HepG2 (cell line): ENCODE measurements at regions not wholly inside any gene's neighbourhood (a gene's known extent, or its start where the extent isn't known, plus 50 kb on each side); places are given as distances from the start of the nearest gene placed in this dataset.

ENCODE experiments used
- ATAC-seq: fragments of 200-7000 bp; cut with Tn5 transposase; 3 replicates; pipeline ENCODE4 v1.9.1; 2020; ENCODE audit warnings: mild to moderate bottlenecking, moderate library complexity
- BruUV-seq: library from RNA; stranded (reverse); fragments of 400-500 nt; replicated peaks from 2 replicates; lab custom pipeline; 2021; lab: Mats Ljungman, UMichigan
- CTCF ChIA-PET: fragments of 300-600 bp; formaldehyde crosslinking; extraction: SDS; loops from one replicate; lab custom pipeline; 2021; ENCODE audit warnings: low total read pairs, inconsistent platforms, low intra/inter-chr PET ratio; lab: Yijun Ruan, JAX
- POLR2A ChIA-PET: fragments of 350-600 bp; sonication (Branson Sonifier 250); formaldehyde crosslinking; loops from one replicate; lab custom pipeline; 2020; ENCODE audit warnings: antibody characterized with exemption, inconsistent platforms; lab: Yijun Ruan, JAX
- DNase-seq: peaks from one replicate; pipeline ENCODE4 v3.0.0-alpha.2; 2015; ENCODE audit warnings: low spot score
- FAIRE-seq: peaks from 3 replicates; lab custom pipeline; 2011; peaks lifted over from hg19 to GRCh38; lab: Jason Lieb, UNC
- H2AFZ ChIP-seq: one replicate; pipeline ENCODE4 v1.6.1; 2011; ENCODE audit warnings: low read length, inconsistent platforms
- H3K27ac ChIP-seq: fragments of 300-600 bp; 3 replicates; pipeline ENCODE4 v1.8.0; 2011; ENCODE audit warnings: mixed run types, mild to moderate bottlenecking, mixed read lengths, low read length, inconsistent platforms; ENCODE audit not compliant: insufficient read depth; ENCODE audit errors: extremely low read length
- H3K27me3 ChIP-seq, 2 experiments: fragments of 200-600 bp in 1 of 2; 2 replicates in 1 of 2; 3 replicates in 1 of 2; pipeline versions ENCODE4 v1.6.0 to v1.8.0; 2011; ENCODE audit warnings: low read length in 2 of 2, mild to moderate bottlenecking in 2 of 2, moderate library complexity in 2 of 2, inconsistent platforms in 1 of 2; ENCODE audit not compliant: insufficient read depth in 2 of 2, control insufficient read depth in 1 of 2
- H3K36me3 ChIP-seq, 2 experiments: fragments of 200-600 bp in 1 of 2; replicated peaks in 1 of 2; 2 replicates in 1 of 2; 3 replicates in 1 of 2; pipeline versions ENCODE4 v1.5.1 to v1.8.0; 2011; ENCODE audit warnings: low read length in 2 of 2, inconsistent platforms in 1 of 2; ENCODE audit not compliant: insufficient read depth in 2 of 2, control insufficient read depth in 1 of 2
- H3K4me1 ChIP-seq: 2 replicates; pipeline ENCODE4 v1.5.1; 2012; ENCODE audit warnings: low read length, inconsistent platforms; ENCODE audit not compliant: insufficient read depth
- H3K4me2 ChIP-seq: 2 replicates; pipeline ENCODE4 v1.6.0; 2011; ENCODE audit warnings: low read depth, low read length, inconsistent platforms
- H3K4me3 ChIP-seq, 3 experiments: fragments of 200-600 bp in 1 of 3; sonication (generic), shearing (Covaris generic) in 1 of 3; replicated peaks in 1 of 3; 2 replicates each; pipeline ENCODE4 v1.5.1; 2011 to 2016; ENCODE audit warnings: low read length in 3 of 3, inconsistent platforms in 2 of 3, low read depth in 2 of 3, mild to moderate bottlenecking in 2 of 3, control low read depth in 1 of 3, mixed read lengths in 1 of 3; ENCODE audit not compliant: insufficient read depth in 1 of 3
- H3K79me2 ChIP-seq: one replicate; pipeline ENCODE4 v1.6.1; 2011; ENCODE audit warnings: low read length, inconsistent platforms; ENCODE audit not compliant: insufficient read depth
- H3K9ac ChIP-seq: 2 replicates; pipeline ENCODE4 v1.6.0; 2011; ENCODE audit warnings: mild to moderate bottlenecking, low read depth, low read length, inconsistent platforms; ENCODE audit not compliant: insufficient read depth
- H3K9me3 ChIP-seq: 2 replicates; pipeline ENCODE4 v1.5.1; 2012; ENCODE audit warnings: mild to moderate bottlenecking, low read length
- H4K20me1 ChIP-seq: 2 replicates; pipeline ENCODE4 v1.6.0; 2011; ENCODE audit warnings: inconsistent platforms, mild to moderate bottlenecking, low read length, moderate library complexity; ENCODE audit not compliant: insufficient read depth
- AKAP8 ChIP-seq: sonication (generic); formaldehyde crosslinking; IDR thresholded peaks from 2 replicates; pipeline ENCODE4 v1.5.1; 2020; ENCODE audit warnings: mild to moderate bottlenecking, missing genetic modification reagents
- KDM4B ChIP-seq: sonication (generic); formaldehyde crosslinking; IDR thresholded peaks from 2 replicates; pipeline ENCODE4 v1.4.0; 2020; ENCODE audit warnings: missing genetic modification reagents
- NR2F1 ChIP-seq, 2 experiments: fragments of 450-650 bp in 1 of 2; formaldehyde crosslinking in 1 of 2; IDR thresholded peaks; 2 replicates each; pipeline versions ENCODE4 v1.5.0 to v1.6.1; 2016 to 2020; ENCODE audit warnings: mild to moderate bottlenecking in 1 of 2, missing compliant biosample characterization in 1 of 2, missing genetic modification reagents in 1 of 2, moderate library complexity in 1 of 2
- NR2F6 ChIP-seq, 2 experiments: IDR thresholded peaks; 2 replicates each; pipeline ENCODE4 v1.6.1; 2016; ENCODE audit warnings: antibody characterized with exemption in 1 of 2, mild to moderate bottlenecking in 1 of 2
- PATZ1 ChIP-seq: sonication (generic); formaldehyde crosslinking; IDR thresholded peaks from 2 replicates; pipeline ENCODE4 v1.4.0; 2020; ENCODE audit warnings: missing genetic modification reagents
- RNF219 ChIP-seq: sonication (generic); formaldehyde crosslinking; IDR thresholded peaks from 2 replicates; pipeline ENCODE4 v1.5.0; 2020; ENCODE audit warnings: mild to moderate bottlenecking, missing genetic modification reagents
- SP4 ChIP-seq: sonication (generic); formaldehyde crosslinking; IDR thresholded peaks from 2 replicates; pipeline ENCODE4 v1.8.1; 2023; ENCODE audit warnings: mild to moderate bottlenecking, missing genetic modification reagents
- TCF7L2 ChIP-seq: IDR thresholded peaks from 2 replicates; pipeline ENCODE4 v1.6.1; 2011; ENCODE audit warnings: mild to moderate bottlenecking, low read depth, low read length, moderate library complexity
- ZFY ChIP-seq: sonication (generic); formaldehyde crosslinking; IDR thresholded peaks from 2 replicates; pipeline ENCODE4 v1.4.0; 2020; ENCODE audit warnings: missing genetic modification reagents
- ZNF251 ChIP-seq: sonication (generic); formaldehyde crosslinking; IDR thresholded peaks from 2 replicates; pipeline ENCODE4 v1.9.0; 2021; ENCODE audit warnings: mild to moderate bottlenecking, missing genetic modification reagents
- ZNF558 ChIP-seq: sonication (generic); formaldehyde crosslinking; IDR thresholded peaks from 2 replicates; pipeline ENCODE4 v1.9.0; 2022; ENCODE audit warnings: mild to moderate bottlenecking, missing genetic modification reagents, borderline replicate concordance
- ZNF749 ChIP-seq: sonication (generic); formaldehyde crosslinking; IDR thresholded peaks from 2 replicates; pipeline ENCODE4 v1.8.0; 2022; ENCODE audit warnings: mild to moderate bottlenecking, missing genetic modification reagents, moderate library complexity, borderline replicate concordance
- ZSCAN25 ChIP-seq: sonication (generic); formaldehyde crosslinking; IDR thresholded peaks from 2 replicates; pipeline ENCODE4 v1.8.0; 2022; ENCODE audit warnings: mild to moderate bottlenecking, missing genetic modification reagents
- WGBS: methylation state at CpG from one replicate; pipeline ENCODE4 v1.1.6; 2017; ENCODE audit warnings: low lambda C conversion rate; 5-methylcytosine and 5-hydroxymethylcytosine counted together
- in situ Hi-C: cut with HindIII; loops from 2 replicates; pipeline ENCODE4 v1.10.0; 2017; ENCODE audit warnings: low pct_unique_long_range_greater_than_20kb; ENCODE audit not compliant: extremely low pct_ligation_motif_present
- intact Hi-C: fragments of 100-400 bp; cut with micrococcal nuclease; formaldehyde crosslinking; loops from one replicate; pipeline ENCODE4 v1.10.0; 2022; ENCODE audit not compliant: unreplicated experiment

- POLR2A ChIA-PET, result no interaction called here
- Histone ChIP-seq H2AFZ (no peak overlapping the region), H3K79me2 (no peaks in the 10 kb centered on the region), H3K27ac (no peak overlapping the region), H3K4me2 (no peak overlapping the region), H3K9ac (no peak overlapping the region), H3K27me3 (no peaks in the 10 kb centered on the region), H3K9me3 (no peaks in the 10 kb centered on the region), H4K20me1 (no peaks in the 10 kb centered on the region), H3K36me3 (no peaks in the 10 kb centered on the region), H3K4me1 (peaks cover 8% of the 10 kb centered on the region), H3K4me3 (no peak overlapping the region)
- DNase-seq (no peak), FAIRE-seq (no peak), ATAC-seq (no peak)
- intact Hi-C loops, result no loop called here
- no peak for TF ChIP-seq NR2F1 (CRISPR knock-in tag; IDR thresholded peaks at IDR 0.05)
- no peak for TF ChIP-seq SP4 (CRISPR knock-in tag)
- no peak for TF ChIP-seq ZNF749 (CRISPR knock-in tag)
- TF ChIP-seq ZNF558 (CRISPR knock-in tag), result no peak
- TF ChIP-seq ZFY (CRISPR knock-in tag), result no peak
- TF ChIP-seq ZSCAN25, result no peak
- no peak for TF ChIP-seq PATZ1
- CTCF ChIA-PET, result no interaction called here
- no TSS peak for BruUV-seq
- 97% methylated on average over 3 of the region's 3 CpGs for WGBS
- in situ Hi-C loops, result no loop called here
These were observed 224.8 kb upstream of the NANOGP8 start for GRCh38 chr15:35309886-35310285.

- ATAC-seq, result no peak
- FAIRE-seq, result no peak
- CTCF ChIA-PET, result no interaction called here
- POLR2A ChIA-PET, result no interaction called here
- no peak for TF ChIP-seq AKAP8 (CRISPR knock-in tag)
- no peak for TF ChIP-seq RNF219
- no peak for TF ChIP-seq ZNF251 (CRISPR knock-in tag)
- TF ChIP-seq TCF7L2, result no peak
- TF ChIP-seq KDM4B, result no peak
- no peak for TF ChIP-seq NR2F6 (IDR thresholded peaks at IDR 0.05)
- no peak for TF ChIP-seq NR2F6 (CRISPR knock-in tag; IDR thresholded peaks at IDR 0.05)
- in situ Hi-C loops, result no loop called here
- H3K4me1 ChIP-seq, result peaks cover 8% of the 10 kb centered on the region
- H3K9me3 ChIP-seq, result no peaks in the 10 kb centered on the region
- H3K9ac ChIP-seq, result no peak overlapping the region
- BruUV-seq, result no TSS peak
- H3K4me3 ChIP-seq, result no peak overlapping the region
- no peak overlapping the region for H3K27ac ChIP-seq
- WGBS, result 61% methylated on average over 2 of the region's 2 CpGs
- intact Hi-C loops, result no loop called here
- no peaks in the 10 kb centered on the region for H4K20me1 ChIP-seq
- no peak overlapping the region for H3K4me2 ChIP-seq
- H3K79me2 ChIP-seq, result no peaks in the 10 kb centered on the region
- no peaks in the 10 kb centered on the region for H3K27me3 ChIP-seq
- no peak overlapping the region for H2AFZ ChIP-seq
- DNase-seq, result no peak
- H3K36me3 ChIP-seq, result no peaks in the 10 kb centered on the region
These were observed 223.7 kb upstream of the NANOGP8 start for GRCh38 chr15:35308802-35309201.
